Activated CD4-positive, alpha-beta T cell treated with anti-CD3 and anti-CD28 coated beads for 4 hours (primary cell): ENCODE measurements at regions not wholly inside any gene's neighbourhood (a gene's known extent, or its start where the extent isn't known, plus 50 kb on each side); places are given as distances from the start of the nearest gene placed in this dataset.

Experiments used
- DNase-seq, 2 donors: peaks; one replicate each; pipeline ENCODE4 v3.0.0-alpha.2; 2020

DNA sequence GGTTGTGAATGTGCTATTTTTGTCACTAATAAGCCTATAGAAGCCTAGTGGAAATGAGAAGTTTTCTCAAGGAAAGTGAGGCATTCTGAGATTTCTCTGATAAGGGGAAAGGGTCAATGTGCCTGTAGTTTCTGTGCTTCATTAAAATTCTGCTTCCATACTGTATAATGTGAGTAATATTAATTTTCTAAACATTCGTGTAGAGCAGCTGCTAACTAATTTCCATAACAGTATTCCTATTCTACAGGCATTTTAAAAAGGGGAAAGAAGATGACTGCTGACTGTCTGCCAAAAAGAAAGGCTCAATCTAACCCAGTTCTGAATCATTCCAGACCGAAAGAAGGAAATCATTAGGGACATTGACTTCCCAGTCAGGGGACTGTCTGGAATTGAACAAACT, 293.3 kb upstream of the TMPO start:
- DNase-seq, result no peak

DNA sequence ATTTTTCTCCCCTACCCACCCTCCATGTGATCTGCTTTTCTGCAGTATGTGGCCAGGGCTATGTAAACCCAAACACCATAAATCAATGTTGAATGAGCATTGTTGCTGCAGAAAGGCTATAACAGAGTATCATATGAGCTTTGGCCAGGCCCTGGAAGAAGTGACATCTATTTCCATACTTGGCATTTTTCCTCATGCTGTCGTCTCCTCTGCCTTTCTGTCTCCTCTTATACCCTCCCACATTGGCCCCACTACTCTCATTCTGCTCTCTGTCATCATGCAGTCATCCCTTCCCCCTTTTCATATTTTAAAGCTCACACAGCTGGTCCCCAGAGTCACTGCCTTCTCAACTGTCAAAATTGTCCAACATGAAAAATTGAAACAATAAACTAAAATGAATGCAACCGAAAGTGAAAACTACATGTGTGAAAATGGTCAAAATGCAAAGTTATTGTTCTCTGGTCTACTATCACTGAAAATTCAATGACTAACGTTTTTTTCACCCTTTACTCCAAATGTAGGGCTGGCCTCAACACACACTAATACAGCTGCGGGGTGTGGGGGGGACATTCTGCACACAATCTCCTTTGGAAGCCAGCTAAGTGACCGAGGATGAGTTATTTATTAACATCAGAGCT, 290.7 kb upstream of the TMPO start:
- DNase-seq, result no peak

DNA sequence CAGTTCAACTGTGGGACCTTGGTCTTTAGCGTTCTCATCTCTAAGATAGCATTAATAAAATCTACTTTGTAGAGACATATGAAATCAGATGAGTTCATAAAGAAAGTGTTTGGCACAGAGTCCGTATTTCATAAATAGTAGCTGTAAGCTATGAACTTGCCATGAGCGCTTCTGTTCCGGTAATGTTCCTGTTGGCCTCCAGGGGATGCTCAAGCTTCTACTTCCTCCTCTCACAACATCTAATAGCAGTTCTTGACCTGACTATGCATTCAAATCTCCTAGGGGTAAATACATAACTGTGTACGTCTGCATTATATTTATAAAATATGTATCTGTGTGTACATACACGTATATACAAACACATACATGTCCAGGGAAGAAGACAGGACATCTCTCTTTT, 288.2 kb upstream of the TMPO start:
- DNase-seq, result no peak

DNA sequence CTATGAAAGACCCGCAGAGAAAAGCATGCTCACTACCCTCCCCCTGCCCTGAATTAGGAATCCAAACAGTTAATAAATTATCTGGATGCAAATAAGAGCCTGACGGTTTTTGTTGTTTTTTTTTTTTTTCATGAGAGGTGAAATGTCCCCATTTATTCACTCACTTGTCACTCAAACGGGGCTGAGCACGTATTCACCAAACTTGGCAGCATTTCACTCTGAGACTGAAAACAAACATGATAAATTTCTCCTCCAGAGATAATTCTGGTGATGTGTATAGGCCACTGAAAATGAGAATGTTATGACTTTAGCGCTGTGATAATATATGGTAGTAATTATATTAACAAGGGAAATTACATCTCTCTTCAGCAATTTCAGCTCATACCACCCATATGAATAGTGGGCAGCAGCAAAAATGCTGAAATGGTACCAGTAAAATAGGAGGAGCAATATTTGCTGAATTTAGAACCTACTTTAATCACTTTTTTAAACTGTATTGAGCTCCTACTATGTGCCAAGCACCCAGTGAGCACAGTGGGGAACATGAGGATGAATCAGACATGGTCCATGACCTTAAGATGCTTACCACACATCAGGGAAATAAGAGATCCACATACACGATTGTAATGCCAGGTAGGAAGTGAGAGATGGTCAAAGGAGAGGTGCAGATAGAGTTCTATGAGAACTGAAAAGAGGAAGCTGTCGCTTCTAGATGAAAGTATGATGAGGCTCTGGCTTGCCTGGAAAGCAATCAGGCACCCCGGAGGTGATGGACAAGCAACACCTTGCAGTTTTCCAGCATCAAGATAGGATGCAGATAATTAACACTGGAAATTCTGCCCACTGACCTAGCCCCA, 286.5 kb upstream of the TMPO start:
- no peak for DNase-seq

DNA sequence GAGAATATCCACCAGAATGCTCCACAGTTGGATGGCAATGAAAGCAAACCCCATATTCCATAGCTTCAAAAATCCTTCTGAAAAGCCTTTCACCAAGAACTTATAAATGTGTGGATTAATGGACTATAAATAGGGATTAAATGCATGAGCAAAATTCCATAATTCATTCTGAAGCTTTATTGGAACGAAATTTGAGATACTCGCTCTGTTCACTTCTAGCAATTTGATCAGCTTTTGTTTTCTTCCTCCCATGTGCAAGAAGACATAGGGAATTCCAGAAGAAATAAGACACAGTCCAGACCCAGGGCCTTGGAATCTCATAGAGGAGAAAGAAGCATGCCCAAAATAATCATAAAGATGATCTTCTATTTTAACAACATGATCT, 285.9 kb upstream of the TMPO start:
- DNase-seq, result no peak

DNA sequence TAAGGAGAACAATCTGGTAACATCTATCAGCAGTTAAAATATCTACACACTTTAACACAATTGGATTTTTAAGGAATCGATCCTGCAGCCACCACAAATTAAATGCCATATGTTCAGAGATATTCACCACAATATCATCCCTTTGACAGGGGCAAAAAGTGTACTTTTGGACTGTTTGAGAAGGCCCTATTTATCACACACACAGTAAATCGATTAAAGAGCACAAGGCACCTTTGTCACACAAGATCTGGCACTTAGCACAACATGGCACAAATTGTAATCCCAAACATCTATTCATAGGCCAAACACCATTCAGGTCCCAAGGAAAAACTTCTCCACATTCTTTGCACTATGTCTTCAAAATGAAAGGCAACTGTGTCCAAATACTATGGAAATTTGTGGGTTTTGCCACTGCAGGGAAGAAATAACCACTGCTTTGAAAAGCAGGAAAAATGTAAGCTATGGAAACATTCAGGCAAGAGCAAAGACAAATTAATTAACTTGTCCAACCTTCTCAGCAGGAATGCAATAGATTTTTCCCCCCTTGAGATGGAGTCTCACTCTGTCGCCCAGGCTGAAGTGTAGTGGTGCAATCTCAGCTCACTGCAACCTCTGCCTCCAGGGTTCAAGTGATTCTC, 282.5 kb upstream of the TMPO start:
- DNase-seq, result no peak

DNA sequence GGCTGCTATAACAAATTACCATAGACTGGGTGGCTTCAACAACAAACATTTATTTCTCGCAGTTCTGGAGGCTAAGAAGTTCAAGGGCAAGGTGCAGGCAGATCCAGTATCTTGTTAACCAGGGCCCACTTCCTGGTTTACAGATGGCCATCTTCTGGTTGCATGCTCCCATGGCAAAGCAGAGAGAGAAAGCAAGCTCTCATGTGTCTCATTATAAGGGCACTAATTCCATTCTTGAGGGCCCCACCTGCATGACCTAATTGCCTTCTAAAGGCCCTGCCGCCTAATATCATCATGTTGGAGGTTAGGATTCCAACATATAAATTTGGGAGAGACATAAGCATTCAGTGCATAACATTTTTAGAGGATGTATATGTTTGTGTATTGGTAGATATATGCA, 280.1 kb upstream of the TMPO start:
- no peak for DNase-seq

DNA sequence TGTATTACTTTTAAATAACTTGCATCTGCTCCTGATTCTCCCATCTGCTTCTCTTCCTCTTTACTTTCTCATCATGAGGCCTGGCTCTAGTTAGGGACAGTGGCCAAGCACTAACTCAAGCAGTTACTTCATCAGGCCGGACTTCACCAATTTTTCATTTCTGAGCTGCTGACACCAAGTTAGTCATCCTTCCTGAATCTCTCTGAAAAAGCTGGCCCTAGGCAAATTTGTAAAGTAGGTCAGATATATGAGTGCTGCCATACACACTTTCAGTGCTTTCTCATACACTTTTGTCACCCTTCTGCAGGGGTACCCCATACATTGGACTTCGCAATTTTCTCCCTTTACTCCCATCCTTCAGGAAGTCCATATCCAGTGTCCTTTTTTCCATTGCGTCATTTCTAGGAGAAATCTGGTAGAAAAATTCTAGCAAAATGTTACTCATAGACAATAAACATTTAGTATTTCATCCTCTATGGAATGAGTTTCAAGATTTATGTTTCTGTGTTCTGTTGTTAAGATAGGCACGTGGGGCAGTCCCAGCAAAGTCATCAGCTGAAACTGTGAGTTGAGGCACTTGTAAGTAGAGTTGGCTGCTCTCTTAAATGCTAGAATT, 276.8 kb upstream of the TMPO start:
- no peak for DNase-seq

DNA sequence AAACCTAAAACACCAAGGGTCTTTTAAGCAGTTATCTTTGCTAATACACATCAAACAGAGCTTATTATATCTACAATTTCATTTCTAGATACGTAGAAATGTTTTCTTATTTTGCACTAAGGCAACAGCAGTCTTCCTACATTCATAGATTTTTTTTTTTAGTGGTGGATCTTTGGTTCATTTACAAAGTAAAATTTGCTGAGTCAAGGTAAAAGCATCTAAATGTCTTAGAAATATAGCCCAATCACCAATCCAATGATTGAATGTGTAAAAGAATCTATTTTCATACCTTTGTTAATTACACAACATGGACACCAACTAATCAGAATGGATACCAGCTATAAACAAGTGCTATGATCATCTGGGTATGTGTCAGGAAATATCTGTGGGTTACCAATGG, 272.2 kb upstream of the TMPO start:
- DNase-seq, result no peak

DNA sequence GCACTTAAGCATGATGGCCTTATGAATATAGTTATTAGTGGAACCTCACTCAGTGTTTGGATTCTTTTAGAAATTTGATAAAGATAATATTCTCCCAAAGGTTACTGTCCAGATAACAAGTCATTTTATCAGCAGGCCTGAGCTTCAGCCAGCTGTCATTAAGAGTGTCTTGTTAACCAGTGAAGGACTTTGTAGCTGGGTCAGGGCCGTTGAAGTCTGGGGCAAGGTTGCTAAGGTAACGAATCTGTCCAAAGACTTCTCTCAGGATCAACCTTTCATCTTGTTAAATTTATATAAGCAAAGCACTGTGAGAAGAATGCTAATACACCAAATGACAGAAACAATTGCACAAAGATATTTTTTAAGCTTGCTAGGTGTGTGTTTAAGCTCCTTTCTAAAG, 271.3 kb upstream of the TMPO start:
- DNase-seq, result no peak

DNA sequence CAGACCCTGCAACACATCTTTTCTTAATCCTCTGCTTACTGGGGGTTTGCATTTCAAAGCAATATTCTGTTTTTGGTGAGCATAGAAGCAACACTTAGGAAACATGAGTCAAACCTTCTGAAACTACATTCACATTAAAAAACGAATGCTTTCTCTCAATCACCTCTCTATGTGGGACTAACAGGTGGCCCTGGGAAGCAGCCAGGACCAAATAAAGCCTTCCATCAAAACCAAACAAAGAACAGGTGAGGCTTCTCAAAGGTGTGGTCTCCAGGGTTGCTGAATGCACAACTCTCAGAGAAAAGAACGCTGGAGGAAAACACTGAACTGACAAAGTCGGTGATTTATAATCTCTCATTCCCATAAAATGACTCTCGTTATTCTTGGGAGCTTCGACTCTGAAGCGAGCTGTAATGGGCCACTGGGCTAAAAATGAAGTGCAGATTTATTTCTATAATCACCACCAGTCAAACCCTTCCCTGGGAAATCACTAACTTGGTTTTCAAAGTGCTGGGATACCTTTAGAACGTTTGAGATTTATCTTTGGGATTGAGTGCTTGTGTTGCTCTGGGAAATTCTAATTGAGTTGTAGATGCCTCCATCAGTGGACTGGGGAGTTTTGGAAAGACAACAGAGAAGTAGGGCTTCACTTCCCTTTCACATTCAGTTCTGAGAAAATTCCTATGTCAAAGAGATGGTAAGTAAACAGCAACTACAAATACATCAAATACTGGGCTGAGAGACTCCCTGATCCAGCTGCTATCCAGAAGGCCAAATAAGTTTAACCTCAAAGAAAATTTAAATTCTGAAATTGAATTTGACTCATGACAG, 262.0 kb upstream of the TMPO start:
- DNase-seq, result no peak

DNA sequence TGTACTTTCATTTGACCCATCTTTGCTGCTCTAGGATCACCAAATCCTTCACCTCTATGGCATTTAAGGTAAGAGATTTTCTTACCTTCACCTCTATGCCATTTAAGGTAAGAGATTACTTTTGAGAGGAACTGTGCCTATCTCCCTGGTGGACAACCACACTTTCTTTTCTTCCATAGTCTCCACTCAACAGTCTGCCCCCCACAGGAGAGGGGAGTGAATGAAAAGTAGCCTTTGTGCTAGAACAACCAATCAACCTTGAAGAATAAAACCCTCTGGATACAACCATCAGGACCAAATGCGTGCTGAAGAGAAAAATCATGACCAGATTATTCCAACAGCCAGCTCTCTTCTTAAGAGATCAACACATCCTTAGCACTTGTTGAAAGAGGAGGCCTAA, 258.6 kb upstream of the TMPO start:
- no peak for DNase-seq

DNA sequence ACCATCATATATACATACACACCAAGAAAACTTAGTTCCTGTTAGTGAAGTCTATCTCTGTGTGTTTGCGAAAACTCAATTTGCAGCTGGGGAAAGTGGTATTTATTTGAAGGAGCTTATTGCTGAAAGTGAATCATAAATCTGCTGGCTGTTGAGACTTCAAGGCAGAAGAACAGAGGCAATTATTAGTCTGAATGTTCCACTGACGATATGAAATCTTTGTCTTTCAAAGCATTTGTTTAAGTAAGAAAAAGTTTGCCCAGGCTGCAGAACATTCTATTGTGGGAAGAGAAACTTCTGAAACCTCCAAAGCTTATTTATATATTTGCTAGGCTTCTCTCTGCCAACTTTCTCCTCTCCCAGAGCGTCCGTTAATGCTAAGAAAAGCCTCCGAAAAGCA, 255.7 kb upstream of the TMPO start:
- no peak for DNase-seq

DNA sequence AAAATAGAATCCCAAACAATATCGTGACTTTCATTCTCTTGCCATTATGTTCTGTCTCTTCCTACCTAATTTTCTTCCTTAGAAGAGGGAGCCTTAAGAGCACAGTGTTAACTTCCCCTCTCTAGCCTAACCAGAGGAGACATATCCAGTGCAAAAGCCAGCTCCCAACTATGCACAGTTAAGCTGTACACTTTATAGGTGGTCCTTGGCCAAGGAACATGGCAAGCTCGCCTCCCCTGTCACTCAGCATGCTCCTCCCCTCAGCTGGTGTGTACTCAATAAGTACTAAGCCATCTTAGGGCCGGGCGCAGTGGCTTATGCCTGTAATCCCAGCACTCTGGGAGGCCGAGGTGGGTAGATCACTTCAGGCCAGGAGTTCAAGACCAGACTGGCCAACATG, 255.1 kb upstream of the TMPO start:
- DNase-seq, result no peak

DNA sequence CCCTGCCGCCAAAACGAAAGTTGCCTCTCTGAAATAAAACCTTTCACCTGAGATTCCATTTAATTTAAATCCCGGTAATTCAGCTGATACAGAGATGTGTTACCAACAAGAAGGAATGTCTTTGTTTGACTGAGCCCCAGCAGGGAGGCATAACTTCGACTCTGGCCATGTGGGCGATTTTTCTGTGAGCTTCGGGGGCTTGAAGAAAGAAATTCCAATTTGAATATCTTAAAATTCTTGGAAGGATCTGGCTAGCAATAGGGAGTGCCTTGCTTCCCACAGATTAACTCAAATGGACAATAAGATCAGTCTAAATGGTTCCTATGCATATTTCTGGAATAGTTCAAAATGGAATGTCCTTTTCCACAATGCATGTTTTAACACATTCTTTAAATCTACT, 252.5 kb upstream of the TMPO start:
- no peak for DNase-seq

DNA sequence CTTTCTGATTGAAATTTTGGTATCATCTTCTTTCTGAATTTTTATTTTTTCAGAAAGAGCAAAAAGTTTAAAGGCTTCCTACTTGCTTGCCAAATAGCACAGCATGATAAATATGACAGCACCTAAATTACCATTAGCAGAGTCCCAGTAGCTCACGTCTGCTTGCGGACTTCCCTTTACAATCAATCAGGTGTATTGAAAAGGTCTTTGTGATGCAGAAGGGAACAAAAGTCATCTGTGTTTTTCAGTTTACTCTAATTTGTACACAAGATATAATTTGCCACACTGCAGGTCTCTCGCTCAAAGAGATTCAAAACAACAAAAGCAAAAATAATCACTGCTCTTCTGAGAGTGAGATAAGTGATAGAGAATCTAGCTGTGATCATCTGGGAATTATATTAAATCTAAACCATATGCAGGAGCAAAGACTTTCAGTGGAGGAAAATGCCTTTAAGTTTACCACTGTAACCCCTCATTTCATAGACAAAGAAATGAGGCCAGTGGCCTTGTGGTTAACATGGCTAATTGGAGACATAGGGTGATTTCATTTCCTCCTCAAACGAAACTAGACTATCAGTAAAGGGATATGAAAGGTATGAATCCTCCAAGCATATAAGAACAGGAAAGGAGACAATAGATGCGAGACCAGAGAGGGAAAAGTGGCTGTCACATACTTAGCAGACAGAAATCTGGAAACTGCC, 240.8 kb upstream of the TMPO start:
- no peak for DNase-seq

DNA sequence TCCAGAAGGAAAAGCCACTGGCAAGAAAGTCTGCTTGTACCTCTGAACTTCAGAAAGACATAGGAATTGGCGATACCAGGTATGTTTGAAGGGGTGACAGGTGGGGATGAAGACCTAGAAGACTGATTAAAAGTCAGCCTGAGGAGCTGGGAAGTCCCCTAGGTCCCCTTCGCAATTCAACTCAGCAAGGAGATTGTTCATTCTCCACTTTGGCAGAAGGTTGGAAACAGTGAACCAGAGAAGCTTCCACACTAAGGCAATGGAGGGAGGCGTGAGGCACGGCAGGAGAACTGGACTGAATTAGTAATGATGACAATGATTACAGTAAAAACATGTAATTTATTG, 240.3 kb upstream of the TMPO start:
- no peak for DNase-seq

DNA sequence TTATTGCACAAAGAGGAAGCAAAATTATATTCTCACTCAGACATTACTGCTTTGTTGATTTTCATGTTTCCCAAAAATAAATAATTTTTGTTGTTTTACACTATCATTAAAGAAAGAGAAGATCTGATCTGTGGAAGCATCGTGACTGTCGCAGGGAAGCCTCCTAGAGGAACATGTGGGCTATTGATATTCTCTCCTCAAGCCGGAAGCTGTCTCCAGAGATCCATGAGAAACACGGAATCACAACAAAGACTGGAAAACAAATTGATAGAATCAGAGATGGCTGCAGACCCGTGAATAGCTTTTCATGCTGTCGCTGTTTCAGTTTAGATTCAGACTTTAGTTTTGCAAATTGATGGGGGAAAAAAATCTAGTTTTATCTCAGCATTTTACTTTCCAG, 235.2 kb upstream of the TMPO start:
- DNase-seq, result no peak

DNA sequence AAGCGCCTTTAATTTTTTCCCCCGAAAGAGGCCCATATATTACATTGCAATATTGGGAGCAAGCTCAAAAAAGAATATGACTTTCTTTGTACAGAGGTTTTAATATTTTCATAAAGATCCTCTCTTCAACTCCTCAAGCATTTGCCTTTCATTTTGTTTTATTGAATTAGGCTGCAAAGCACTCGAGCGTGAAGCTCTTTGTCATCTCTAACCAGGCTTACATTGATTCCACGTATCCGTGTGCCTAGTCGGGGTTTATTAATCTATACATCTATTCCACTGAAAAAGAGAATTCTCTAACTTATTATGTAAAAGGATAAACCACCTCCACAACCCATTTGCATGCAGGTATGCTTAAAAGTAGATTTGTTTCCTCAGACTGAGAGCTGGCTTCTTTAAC, 234.8 kb upstream of the TMPO start:
- no peak for DNase-seq

DNA sequence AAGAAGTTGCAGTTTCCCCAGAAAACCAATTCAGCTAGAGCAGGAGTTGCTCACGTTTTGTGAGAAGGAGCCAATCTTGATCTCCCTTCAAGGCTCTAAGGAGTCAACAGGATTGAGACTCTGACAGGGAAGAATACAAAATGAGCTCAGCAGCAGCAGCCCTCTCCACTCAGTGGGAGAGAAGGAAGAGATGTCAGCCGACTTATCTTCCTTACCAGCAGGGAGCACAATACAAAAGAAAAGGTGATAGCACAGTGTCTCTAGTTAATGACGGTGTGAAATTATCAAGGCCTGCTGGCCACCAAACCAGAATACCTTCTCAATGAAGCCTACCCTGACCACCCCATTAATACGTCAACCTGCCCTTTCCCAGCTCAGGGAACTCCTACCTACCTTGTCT, 223.6 kb upstream of the TMPO start:
- DNase-seq, result no peak

DNA sequence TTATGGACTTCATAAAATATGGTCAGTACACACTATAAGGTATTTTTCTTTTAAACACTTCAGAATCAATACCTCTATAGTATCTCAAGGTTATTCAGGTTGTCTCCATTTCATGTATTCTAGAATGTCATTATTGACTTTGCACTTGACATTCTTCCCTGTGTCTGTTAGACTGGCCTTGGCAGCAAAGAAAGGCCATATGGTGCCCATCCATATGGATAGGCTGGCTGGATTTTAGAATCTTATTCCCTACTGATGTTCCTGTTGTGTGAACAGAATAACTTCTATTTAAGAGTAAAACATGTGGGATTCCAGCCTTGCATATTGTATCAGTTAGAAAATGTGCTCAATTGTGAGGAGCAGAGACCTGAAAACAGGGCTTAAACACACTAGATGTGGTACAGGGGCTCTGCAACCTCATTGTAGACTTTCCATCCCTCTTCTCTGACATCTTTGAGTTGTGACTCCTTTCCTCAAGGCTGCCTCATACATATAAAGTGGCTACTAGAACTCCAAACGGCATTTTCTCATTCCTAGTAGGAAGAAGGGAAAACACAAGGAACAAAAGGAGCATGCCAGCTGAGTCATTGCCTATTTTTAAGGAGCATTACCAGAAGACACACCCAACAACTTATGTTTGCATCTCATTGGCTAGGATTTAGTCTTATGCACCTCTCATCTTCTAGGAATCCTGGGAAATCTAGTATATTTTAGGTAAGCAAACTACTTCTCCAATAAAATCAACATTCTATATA, 221.2 kb upstream of the TMPO start:
- DNase-seq, result no peak

DNA sequence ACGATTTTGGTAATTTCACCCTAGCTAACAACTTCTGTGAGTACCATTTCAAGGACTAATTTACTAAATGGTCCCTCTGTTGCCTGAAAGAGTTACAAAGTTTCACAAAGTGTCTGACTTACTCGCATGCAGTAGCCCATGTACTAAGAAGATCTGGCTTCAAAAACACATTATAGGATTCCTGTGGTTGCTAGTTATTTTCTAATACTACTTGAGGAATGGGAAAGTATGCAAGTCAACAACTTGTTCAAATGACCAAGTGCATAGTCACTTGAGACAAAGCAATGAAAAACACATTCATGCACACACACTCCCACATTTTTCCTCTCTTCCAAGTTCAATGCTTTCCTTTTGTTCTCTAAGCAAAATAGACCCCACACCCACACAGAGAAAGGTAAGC, 219.7 kb upstream of the TMPO start:
- no peak for DNase-seq
